NCI-H1694 treated with DMSO at 0.1 percent for 48 hours (cell line): ENCODE measurements at regions not wholly inside any gene's neighbourhood (a gene's known extent, or its start where the extent isn't known, plus 50 kb on each side); places are given as distances from the start of the nearest gene placed in this dataset.
"Not testable (repeated sequence)": the region's sequence is repeated elsewhere in the genome, so short reads cannot be mapped to it uniquely, and the experiment has no call there.

Experiments used
- DNase-seq: peaks from one replicate; lab custom pipeline; 2025; lab: John Stamatoyannopoulos, UW

- no peak for DNase-seq
Observed at GRCh38 chr2:88860421-88861075, 169.1 kb downstream of the RPIA start.

DNA sequence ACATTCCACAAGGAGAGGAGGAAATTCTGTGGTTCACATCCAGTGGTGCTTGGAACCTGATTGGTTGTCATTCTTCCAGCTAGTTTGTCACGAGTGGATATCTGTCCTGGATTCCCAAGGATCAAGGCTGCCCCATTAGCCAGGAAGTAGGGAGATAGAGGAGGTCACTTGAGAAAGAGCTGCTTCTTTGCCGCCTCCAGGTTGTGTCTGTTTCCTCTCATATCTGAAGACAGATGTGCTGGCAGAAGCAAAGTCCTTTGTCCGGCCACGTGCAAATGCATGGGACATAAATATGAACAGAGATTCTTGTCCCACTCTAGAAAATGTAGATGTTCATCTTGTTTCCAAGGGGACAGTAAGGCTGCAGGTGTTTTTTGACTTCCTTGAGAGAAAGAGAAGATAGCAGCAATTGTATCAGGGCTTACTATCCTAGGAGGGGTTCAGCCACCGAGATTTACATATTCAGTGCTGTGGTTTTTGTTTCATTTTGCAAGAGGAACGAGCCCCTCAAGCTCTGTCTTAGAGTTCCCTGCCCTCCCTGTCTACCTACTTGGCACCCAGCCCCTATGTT lies 174.4 kb downstream of the RPIA start:
- DNase-seq: no peak

GRCh38 chr2:88866756-88867155 lies 175.3 kb downstream of the RPIA start:
- DNase-seq: no peak

DNA sequence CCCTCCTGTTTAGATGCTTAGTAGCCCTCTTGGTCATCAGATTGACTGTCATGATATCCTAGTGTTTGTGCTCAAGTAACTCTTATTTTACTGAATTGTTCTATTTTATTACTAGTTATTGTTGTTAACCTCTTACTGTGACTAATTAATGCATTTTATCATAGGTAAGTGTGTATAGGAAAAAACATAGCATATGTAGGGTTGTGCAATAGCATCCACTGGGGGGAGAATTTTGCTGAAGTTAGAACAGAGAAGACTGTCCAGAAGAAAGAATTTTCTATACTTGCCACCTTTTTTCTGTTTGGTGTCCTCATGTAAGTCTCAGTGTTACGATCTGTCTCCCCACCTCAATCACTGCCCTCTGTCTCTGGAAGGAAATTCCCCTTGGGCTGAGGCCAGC lies 177.4 kb downstream of the RPIA start:
- no peak for DNase-seq

DNA sequence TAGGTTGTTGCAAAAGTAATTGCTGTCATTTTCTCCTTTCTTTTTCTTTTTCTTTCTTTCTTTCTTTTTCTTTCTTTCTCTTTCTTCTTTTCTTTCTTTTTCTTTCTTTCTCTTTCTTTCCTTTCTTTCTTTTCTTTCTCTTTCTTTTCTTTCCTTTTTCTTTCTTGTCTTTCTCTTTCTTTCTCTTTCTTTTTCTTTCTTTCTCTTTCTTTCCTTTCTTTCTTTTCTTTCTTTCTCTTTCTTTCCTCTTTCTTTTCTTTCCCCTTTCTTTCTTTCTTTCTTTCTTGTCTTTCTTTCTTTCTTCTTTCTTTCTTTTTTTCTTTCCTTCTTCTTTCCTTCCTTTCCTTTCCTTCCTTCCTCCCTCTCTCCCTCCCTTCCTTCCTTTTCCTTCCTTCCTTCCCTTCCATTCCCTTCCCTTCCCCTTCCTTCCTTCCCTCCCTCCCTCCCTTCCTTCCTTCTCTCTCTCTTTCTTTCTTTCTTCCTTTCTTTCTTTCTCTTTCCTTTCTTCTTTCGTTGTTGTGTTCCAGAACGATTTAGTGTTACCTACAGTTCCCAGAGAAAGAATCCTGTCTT lies 178.9 kb downstream of the RPIA start:
- DNase-seq: no peak

DNA sequence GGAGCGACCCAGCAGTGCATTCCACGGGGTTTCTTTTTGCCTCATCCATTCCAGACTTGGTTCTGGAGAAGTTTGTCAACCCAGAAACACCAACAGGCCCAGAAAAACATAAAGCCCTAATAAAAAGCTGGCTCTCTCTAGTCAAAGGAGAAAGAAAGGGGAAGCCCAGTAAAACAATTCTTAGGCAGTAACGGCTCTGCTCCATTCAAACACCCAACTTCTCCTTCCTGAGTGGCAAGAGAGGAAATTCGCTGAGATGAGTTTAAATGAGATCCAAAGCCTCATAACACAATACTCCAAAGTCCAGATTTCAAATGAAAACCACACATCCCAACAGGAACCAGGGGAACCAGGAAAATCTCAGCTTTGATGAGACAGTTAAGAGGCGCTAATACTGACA lies 179.9 kb downstream of the RPIA start:
- no peak for DNase-seq

DNA sequence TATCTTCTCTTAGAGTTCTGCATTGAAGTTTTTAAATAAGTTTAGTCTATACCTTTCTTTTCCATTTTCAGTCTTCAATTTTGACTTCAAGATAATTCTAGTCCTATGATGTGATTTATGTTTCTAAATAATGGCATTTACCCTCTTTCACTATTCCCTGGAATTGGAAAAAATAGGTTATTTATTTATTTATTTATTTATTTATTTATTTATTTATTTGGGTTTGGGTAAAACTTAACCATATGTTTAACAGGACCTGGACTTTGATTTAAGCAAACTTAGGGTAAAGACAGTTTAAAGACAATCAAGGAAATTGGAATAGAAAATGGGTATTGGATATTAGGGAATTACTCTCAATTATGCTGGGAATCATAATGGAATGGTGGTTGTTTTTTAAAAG lies 182.1 kb downstream of the RPIA start:
- DNase-seq: no peak

DNA sequence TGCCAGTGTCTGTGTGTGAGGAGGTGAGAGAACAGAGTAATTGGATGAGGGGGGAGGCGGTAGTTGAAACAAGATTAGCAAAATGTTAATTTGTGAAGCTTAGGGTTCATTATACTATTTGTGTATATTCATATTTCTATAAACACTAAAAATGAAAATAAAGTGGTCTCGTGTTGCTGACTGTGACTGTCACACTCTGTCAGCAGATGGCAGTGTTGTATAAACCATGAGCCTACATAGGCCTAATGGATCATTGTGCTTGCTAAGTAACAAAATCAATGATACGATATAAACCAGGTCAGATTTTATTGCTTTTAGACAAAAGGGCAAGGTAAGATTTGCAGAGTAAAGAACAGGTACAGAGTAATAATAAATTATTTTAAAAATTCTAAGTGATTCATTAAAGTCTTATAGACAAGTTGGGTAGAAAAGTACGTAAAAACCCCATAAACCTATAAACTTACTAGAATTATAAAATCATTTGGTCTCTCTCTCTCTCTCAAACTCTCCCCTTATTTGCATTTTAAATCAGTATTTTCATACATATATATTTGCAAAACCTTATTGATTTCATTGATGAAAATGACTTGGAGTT lies 182.7 kb downstream of the RPIA start:
- peak; percentile 21 for DNase-seq

- no peak for DNase-seq
Observed at GRCh38 chr2:88875736-88876135, 184.3 kb downstream of the RPIA start.

DNA sequence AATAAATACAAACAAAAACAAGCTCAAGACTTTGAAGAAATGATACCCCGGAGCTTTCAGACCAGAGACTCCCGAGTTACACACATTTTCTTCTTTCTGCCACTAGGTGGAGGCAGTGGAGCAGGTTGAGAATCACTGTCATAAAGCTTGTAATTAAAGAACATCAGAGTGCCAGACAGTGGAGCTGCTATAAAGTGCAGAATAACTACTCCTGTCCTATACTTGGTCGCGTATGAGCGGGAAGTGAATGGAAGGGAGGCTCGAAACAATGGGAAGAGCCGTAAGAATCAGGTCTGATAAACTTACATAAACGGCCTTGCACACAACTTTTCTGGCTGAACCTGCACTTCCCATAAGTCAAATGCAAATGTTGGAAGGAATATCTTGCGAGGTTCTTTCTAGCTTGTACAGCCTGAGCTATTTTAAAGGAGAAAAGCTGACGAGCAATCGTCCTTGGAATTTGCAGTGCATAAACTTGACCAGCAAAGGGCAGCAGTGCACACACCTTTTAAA lies 189.0 kb downstream of the RPIA start:
- peak; percentile 45 for DNase-seq

DNA sequence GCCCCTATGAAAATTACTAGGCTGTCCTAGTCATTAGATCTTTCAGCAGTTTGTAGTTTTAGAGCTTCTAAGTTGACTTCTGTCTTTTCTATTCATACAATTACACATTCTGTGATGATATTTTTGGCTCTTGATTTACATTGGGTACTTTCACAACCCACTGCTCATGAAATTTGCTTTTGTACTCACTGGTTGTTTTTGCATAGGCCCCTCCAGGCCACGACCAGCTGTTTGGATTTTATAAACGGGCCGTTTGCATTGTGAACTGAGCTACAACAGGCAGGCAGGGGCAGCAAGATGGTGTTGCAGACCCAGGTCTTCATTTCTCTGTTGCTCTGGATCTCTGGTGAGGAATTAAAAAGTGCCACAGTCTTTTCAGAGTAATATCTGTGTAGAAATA lies 193.8 kb downstream of the RPIA start:
- DNase-seq: no peak

GRCh38 chr2:88885679-88886416 lies 194.4 kb downstream of the RPIA start:
- no peak for DNase-seq

DNA sequence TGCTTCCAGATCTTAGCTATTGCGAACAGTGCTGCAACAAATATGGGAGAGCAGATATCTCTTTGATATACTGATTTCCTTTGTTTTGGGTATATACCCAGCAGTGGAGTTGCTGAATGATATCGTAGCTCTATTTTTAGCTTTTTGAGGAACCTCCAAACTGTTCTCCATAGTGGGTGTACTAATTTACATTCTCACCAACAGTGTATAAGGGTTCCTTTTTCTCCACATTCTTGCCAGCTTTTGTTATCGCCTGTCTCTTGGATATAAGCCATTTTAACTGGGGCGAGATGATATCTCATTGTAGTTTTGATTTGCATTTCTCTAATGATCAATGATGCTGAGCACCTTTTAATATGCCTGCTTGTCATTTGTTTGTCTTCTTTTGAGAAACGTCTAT lies 196.0 kb downstream of the RPIA start:
- DNase-seq: not testable (repeated sequence)

- no peak for DNase-seq
Observed at GRCh38 chr2:88892207-88892606, 200.7 kb downstream of the RPIA start.

DNA sequence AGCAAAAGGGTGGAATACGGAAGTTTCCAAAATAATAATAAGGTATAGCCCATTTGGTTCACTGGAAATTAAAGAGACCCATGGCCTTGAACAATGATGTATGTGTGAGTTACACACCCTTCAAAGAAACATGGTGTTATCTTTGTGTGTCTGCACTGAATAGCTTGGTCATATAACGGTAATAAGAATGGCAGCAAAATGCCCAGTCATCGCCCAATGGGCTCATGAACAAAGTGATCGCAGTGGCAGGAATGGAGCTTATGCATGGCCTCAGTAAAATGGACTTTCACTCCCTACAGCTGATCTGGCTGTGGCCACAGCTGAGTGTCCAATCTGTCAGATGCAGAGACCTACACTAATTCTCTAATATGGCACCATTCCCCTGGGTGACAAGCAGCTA lies 201.3 kb downstream of the RPIA start:
- DNase-seq: no peak

DNA sequence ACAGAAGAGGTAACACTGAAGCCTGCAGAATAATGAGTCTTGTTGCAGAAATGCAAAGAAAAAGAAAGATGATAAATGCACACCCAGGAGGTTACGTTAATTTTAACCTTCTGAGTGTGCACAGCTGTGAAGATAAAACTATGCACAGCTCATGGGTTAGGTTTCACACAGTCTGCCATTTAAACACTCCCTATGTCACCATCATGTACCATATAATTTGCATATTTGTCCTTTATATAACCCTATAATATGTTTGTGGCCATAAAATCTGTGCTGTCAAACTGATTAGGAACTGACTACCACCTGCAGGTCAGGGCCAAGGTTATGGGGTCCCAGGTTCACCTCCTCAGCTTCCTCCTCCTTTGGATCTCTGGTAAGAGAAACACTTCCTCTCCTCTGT lies 205.5 kb downstream of the RPIA start:
- no peak for DNase-seq

- no peak for DNase-seq
Observed at GRCh38 chr2:88897715-88898114, 206.2 kb downstream of the RPIA start.

DNA sequence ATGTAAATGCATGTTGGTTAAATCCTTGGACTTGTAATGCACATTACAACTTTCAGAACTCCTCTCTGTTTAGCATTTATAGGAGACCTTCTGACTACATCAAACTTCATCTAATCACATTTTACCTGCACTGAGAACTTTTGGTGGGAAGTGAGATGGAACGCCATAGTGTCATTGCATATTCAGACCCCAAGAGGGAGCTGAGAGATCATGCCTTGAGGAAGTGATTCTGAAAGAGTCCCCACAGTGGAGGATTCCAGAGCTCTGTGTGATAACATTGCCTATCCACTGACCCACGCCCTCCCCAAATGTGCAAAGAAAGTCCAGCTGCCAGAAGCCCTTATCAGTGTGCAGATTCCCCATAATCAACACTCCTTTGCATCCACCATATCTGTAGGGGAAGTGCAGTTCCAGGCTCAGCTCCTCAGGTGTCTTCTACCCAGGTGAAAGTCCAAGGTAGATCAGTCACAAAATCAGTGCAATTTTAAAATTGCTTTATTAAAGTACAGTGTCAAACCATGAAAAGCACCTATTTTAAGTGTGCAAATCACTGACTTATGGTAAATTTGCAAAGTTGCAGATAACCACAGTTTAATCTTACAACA lies 212.4 kb downstream of the RPIA start:
- no peak for DNase-seq

GRCh38 chr2:88913280-88913679 lies 221.8 kb downstream of the RPIA start:
- DNase-seq: no peak

DNA sequence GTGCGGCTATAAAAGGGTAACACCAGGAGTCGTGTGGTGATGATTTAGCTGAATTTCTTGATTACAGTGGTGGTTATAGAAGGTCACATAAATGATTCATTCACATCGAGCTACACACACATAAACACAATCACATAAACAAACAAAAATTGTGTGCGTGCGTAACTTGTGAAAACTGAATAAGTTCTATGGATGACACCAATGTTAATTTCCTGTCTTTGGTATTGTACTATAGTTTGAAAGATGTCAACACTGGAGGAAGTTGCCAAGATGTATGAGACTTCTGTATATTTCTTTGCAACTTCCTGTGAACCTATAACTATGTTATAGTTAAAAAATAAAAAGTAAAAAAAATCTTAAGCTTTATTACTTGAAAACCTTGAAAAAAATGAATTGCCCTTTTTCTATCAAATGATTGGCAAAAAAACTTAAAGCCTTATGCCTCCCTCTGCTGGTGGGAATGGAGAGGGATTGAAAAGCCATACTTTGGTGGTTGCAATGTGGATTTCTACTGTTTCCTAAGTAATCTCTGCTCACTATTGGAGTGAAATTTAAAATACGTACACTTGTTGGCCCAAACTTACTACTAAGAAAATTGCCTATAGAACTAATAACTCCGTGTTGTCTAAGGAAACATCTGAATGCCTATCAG lies 227.7 kb downstream of the RPIA start:
- peak; percentile 11 for DNase-seq

- DNase-seq: not testable (repeated sequence)
Observed at GRCh38 chr2:88920399-88920798, 228.9 kb downstream of the RPIA start.

DNA sequence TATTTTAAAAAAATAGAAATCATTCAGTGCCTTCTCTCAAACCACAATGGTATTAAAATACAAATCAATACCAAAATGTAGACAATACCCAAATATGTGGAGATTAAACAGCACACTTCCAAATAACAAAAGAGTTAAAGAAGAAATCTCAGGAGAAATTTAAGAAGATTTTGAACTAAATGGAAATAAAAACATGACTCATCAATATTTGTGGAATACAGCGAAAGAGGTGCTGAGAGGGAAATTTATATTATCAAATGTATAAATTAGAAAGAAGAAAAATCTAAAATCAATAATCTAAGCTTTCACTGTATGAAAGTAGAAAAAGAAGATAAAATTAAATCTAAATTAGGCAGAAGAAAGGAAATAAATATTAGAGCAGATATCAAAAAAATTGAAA lies 233.1 kb downstream of the RPIA start:
- no peak for DNase-seq
